H1 (cell line): ENCODE measurements at regions not wholly inside any gene's neighbourhood (a gene's known extent, or its start where the extent isn't known, plus 50 kb on each side); places are given as distances from the start of the nearest gene placed in this dataset.
"Not testable (repeated sequence)": the region's sequence is repeated elsewhere in the genome, so short reads cannot be mapped to it uniquely, and the experiment has no call there.

Experiments
- CTCF ChIA-PET: fragments of 300-600 bp; sonication (Branson Sonifier 250); formaldehyde crosslinking; loops from one replicate; lab custom pipeline; 2021; ENCODE audit not compliant: partially characterized antibody; lab: Charles Lee
- POLR2A ChIA-PET: fragments of 300-600 bp; sonication (Branson Sonifier 250); formaldehyde crosslinking; loops from one replicate; lab custom pipeline; 2021; ENCODE audit warnings: inconsistent platforms; ENCODE audit not compliant: partially characterized antibody; lab: Charles Lee
- DNase-seq, 2 experiments: peaks; one replicate each; pipeline versions ENCODE4 v3.0.0 to v3.0.0-alpha.2; 2010 to 2022; ENCODE audit warnings: low spot score in 2 of 2, low read depth in 1 of 2, mixed read lengths in 1 of 2
- FAIRE-seq: peaks from 2 replicates; lab custom pipeline; 2011; peaks lifted over from hg19 to GRCh38; lab: Jason Lieb, UNC
- H2AFZ ChIP-seq: 2 replicates; pipeline ENCODE4 v1.8.1; 2012; ENCODE audit warnings: low read length, inconsistent platforms
- H2AK5ac ChIP-seq: 2 replicates; pipeline ENCODE4 v1.6.1; 2013; ENCODE audit warnings: low read depth, low read length
- H2BK120ac ChIP-seq: replicated peaks from 2 replicates; pipeline ENCODE3; 2013; ENCODE audit warnings: low read depth, low read length, inconsistent platforms
- H2BK12ac ChIP-seq: 2 replicates; pipeline ENCODE4 v1.6.1; 2013; ENCODE audit warnings: low read depth, low read length
- H2BK15ac ChIP-seq: 2 replicates; pipeline ENCODE4 v1.6.1; 2013; ENCODE audit warnings: low read length
- H2BK20ac ChIP-seq: 2 replicates; pipeline ENCODE4 v1.6.1; 2013; ENCODE audit warnings: low read length
- H2BK5ac ChIP-seq: 2 replicates; pipeline ENCODE4 v1.6.1; 2013; ENCODE audit warnings: low read depth, low read length
- H3K14ac ChIP-seq: 2 replicates; pipeline ENCODE4 v1.6.1; 2013; ENCODE audit warnings: inconsistent platforms; ENCODE audit not compliant: insufficient read length
- H3K18ac ChIP-seq: 2 replicates; pipeline ENCODE4 v1.6.1; 2013; ENCODE audit warnings: low read length; ENCODE audit errors: extremely low read depth
- H3K23ac ChIP-seq: 2 replicates; pipeline ENCODE4 v1.6.1; 2013; ENCODE audit warnings: inconsistent platforms; ENCODE audit not compliant: insufficient read length
- H3K23me2 ChIP-seq: 2 replicates; pipeline ENCODE4 v1.6.1; 2013; ENCODE audit warnings: low read depth, low read length
- H3K27ac ChIP-seq: 2 replicates; pipeline ENCODE4 v1.6.1; 2011; ENCODE audit warnings: low read depth, low read length, inconsistent platforms
- H3K27me3 ChIP-seq, 4 experiments: replicated peaks in 1 of 4; 1 replicate in 1 of 4; 2 replicates in 3 of 4; pipeline versions ENCODE4 v1.6.1 to v1.8.1; 2011 to 2013; ENCODE audit warnings: low read length in 3 of 4, mild to moderate bottlenecking in 3 of 4, inconsistent platforms in 2 of 4, mixed read lengths in 2 of 4, moderate library complexity in 1 of 4; ENCODE audit not compliant: control insufficient read depth in 3 of 4, insufficient read depth in 3 of 4; ENCODE audit errors: extremely low read depth in 1 of 4
- H3K36me3 ChIP-seq, 4 experiments: 2 replicates each; pipeline versions ENCODE4 v1.6.1 to v1.8.1; 2011 to 2013; ENCODE audit warnings: mild to moderate bottlenecking in 4 of 4, low read length in 3 of 4, moderate library complexity in 2 of 4, control low read depth in 1 of 4, inconsistent platforms in 1 of 4; ENCODE audit not compliant: insufficient read depth in 4 of 4, control insufficient read depth in 2 of 4
- H3K4ac ChIP-seq: replicated peaks from 2 replicates; pipeline ENCODE3; 2013; ENCODE audit warnings: low read length, low read depth, mixed read lengths, inconsistent platforms; ENCODE audit not compliant: insufficient read length
- H3K4me1 ChIP-seq, 4 experiments: replicated peaks in 1 of 4; 1 replicate in 1 of 4; 2 replicates in 3 of 4; pipeline versions ENCODE4 v1.6.1 to v1.8.1; 2011 to 2013; ENCODE audit warnings: low read length in 3 of 4, inconsistent platforms in 2 of 4, mixed read lengths in 1 of 4; ENCODE audit not compliant: insufficient read depth in 4 of 4, control insufficient read depth in 3 of 4
- H3K4me2 ChIP-seq, 2 experiments: 2 replicates each; pipeline versions ENCODE4 v1.6.1 to v1.8.1; 2011 to 2013; ENCODE audit warnings: low read depth in 2 of 2, low read length in 2 of 2, control low read depth in 1 of 2, inconsistent platforms in 1 of 2, mild to moderate bottlenecking in 1 of 2; ENCODE audit not compliant: insufficient read depth in 1 of 2
- H3K4me3 ChIP-seq, 4 experiments: fragments of 200-600, 300-600 bp in 1 of 4; sonication (generic), shearing (Covaris generic), sonication (Bioruptor Twin) in 1 of 4; 2 replicates each; pipeline versions ENCODE4 v1.5.1 to v1.8.1; 2011 to 2016; ENCODE audit warnings: low read length in 4 of 4, low read depth in 3 of 4, control low read depth in 2 of 4, inconsistent platforms in 2 of 4, mild to moderate bottlenecking in 2 of 4, mixed read lengths in 1 of 4, moderate library complexity in 1 of 4; ENCODE audit not compliant: insufficient read depth in 2 of 4; ENCODE audit errors: extremely low read depth in 1 of 4
- H3K56ac ChIP-seq: replicated peaks from 2 replicates; pipeline ENCODE3; 2013; ENCODE audit warnings: low read depth, mild to moderate bottlenecking, mixed read lengths, low read length, inconsistent platforms; ENCODE audit not compliant: insufficient read length
- H3K79me1 ChIP-seq: 2 replicates; pipeline ENCODE4 v1.6.1; 2013; ENCODE audit warnings: low read depth, low read length, control low read depth
- H3K79me2 ChIP-seq, 2 experiments: 2 replicates each; pipeline versions ENCODE4 v1.6.1 to v1.8.1; 2012 to 2013; ENCODE audit warnings: low read length in 2 of 2, mild to moderate bottlenecking in 2 of 2, inconsistent platforms in 1 of 2; ENCODE audit not compliant: insufficient read depth in 2 of 2, control insufficient read depth in 1 of 2
- H3K9ac ChIP-seq, 4 experiments: replicated peaks in 1 of 4; 1 replicate in 1 of 4; 2 replicates in 3 of 4; pipeline versions ENCODE4 v1.6.1 to v1.8.1; 2011 to 2013; ENCODE audit warnings: low read depth in 3 of 4, low read length in 3 of 4, control low read depth in 2 of 4, mild to moderate bottlenecking in 2 of 4, moderate library complexity in 2 of 4, inconsistent platforms in 1 of 4; ENCODE audit errors: extremely low read depth in 1 of 4
- H3K9me3 ChIP-seq, 2 experiments: 2 replicates each; pipeline versions ENCODE4 v1.6.1 to v1.8.1; 2012 to 2013; ENCODE audit warnings: mild to moderate bottlenecking in 2 of 2, moderate library complexity in 2 of 2, control low read depth in 1 of 2, inconsistent platforms in 1 of 2, low read depth in 1 of 2, low read length in 1 of 2, mixed read lengths in 1 of 2; ENCODE audit not compliant: insufficient read depth in 2 of 2
- H4K20me1 ChIP-seq, 2 experiments: replicated peaks in 1 of 2; 2 replicates each; pipeline versions ENCODE3 to v1.8.1; 2011 to 2013; ENCODE audit warnings: inconsistent platforms in 2 of 2, low read length in 2 of 2, mild to moderate bottlenecking in 1 of 2; ENCODE audit not compliant: insufficient read depth in 2 of 2, control insufficient read depth in 1 of 2
- H4K5ac ChIP-seq: 2 replicates; pipeline ENCODE4 v1.6.1; 2013; ENCODE audit warnings: low read length, low read depth, mixed read lengths, inconsistent platforms; ENCODE audit not compliant: insufficient read length
- H4K8ac ChIP-seq: 2 replicates; pipeline ENCODE4 v1.8.0; 2013; ENCODE audit warnings: mild to moderate bottlenecking, moderate library complexity, low read length, inconsistent platforms; ENCODE audit not compliant: insufficient read depth; ENCODE audit errors: extremely low read depth
- H4K91ac ChIP-seq: replicated peaks from 2 replicates; pipeline ENCODE3; 2013; ENCODE audit warnings: low read length, mixed read lengths, inconsistent platforms; ENCODE audit not compliant: insufficient read length
- TAF7 ChIP-seq: optimal IDR thresholded peaks from 2 replicates; pipeline ENCODE3; 2011; ENCODE audit warnings: low read depth, mild to moderate bottlenecking, inconsistent platforms, low read length, moderate library complexity, borderline replicate concordance
- WGBS, 2 experiments: shearing (Covaris generic) in 1 of 2; methylation state at CpG; one replicate each; pipeline versions ENCODE4 v1.1.6 to v1.1.7; 2013 to 2015; ENCODE audit warnings: low lambda C conversion rate in 2 of 2, mixed read lengths in 2 of 2, inconsistent platforms in 1 of 2, low coverage in 1 of 2, missing lambda C conversion rate in 1 of 2; ENCODE audit not compliant: insufficient replicate concordance in 2 of 2, insufficient coverage in 1 of 2, insufficient read length in 1 of 2; ENCODE audit errors: extremely low coverage in 1 of 2, missing lambda C conversion rate in 1 of 2; 5-methylcytosine and 5-hydroxymethylcytosine counted together

- Histone ChIP-seq H3K4me1 (no peaks in the 10 kb centered on the region), H4K8ac (no peak overlapping the region), H2BK12ac (no peak overlapping the region), H4K91ac (no peak overlapping the region), H2BK15ac (no peak overlapping the region), H3K4me3 (no peak overlapping the region), H2BK20ac (no peak overlapping the region), H3K23ac (no peak overlapping the region), H3K79me1 (no peaks in the 10 kb centered on the region), H3K9ac (no peak overlapping the region), H2AFZ (no peak overlapping the region), H3K4ac (no peak overlapping the region), H2BK120ac (no peak overlapping the region), H3K27me3 (no peaks in the 10 kb centered on the region), H3K79me2 (no peaks in the 10 kb centered on the region)
- ChIA-PET CTCF (interaction anchor here (1.1 to 1.7 kb wide), 2 partner anchors 22 to 225 kb away, joined by 3 to 5 read pairs; no protein-coding TSS in a partner anchor), POLR2A (no interaction called here)
- WGBS, 2 experiments, result 79% methylated on average over 7 of the region's 7 CpGs; no CpG with 5 or more reads in 1 of the 2 experiments
- no peak for DNase-seq
- TF ChIP-seq TAF7, result no peak
- TF ChIP-seq, all 59 proteins: peak for 0
- Histone ChIP-seq H3K18ac (no peak overlapping the region), H3K4me2 (no peak overlapping the region), H3K27ac (no peak overlapping the region), H3K56ac (no peak overlapping the region), H3K36me3 (no peaks in the 10 kb centered on the region), H3K23me2 (no peaks in the 10 kb centered on the region), H2BK5ac (no peak overlapping the region), H3K9me3 (peaks cover 21 to 23% of the 10 kb centered on the region in 2 experiments), H2AK5ac (no peak overlapping the region), H3K14ac (no peak overlapping the region), H4K5ac (no peak overlapping the region), H4K20me1 (no peaks in the 10 kb centered on the region)
- FAIRE-seq, result no peak
Observed at GRCh38 chr3:137335478-137335877, 377.7 kb downstream of the IL20RB start.

- H3K4ac ChIP-seq, H3K27me3 ChIP-seq, POLR2A ChIA-PET, H4K91ac ChIP-seq, H3K18ac ChIP-seq, H4K20me1 ChIP-seq, DNase-seq, FAIRE-seq, H3K4me2 ChIP-seq, H2BK120ac ChIP-seq, H3K4me1 ChIP-seq, H3K14ac ChIP-seq, H3K4me3 ChIP-seq, H2AFZ ChIP-seq, H2AK5ac ChIP-seq, H3K23ac ChIP-seq, H3K27ac ChIP-seq, H3K79me2 ChIP-seq, CTCF ChIA-PET, H3K23me2 ChIP-seq, H3K36me3 ChIP-seq, H3K9ac ChIP-seq, H2BK15ac ChIP-seq, H3K56ac ChIP-seq, H4K8ac ChIP-seq, H2BK12ac ChIP-seq, H2BK20ac ChIP-seq, H2BK5ac ChIP-seq, H4K5ac ChIP-seq, H3K79me1 ChIP-seq: not testable (repeated sequence)
- peaks cover 21 to 23% of the 10 kb centered on the region in 2 experiments for H3K9me3 ChIP-seq
- WGBS, 2 experiments, result 82% methylated on average over 5 of the region's 5 CpGs; no CpG with 5 or more reads in 1 of the 2 experiments
Observed at GRCh38 chr3:137338400-137338799, 380.6 kb downstream of the IL20RB start.
